Activated effector memory CD4-positive, alpha-beta T cell treated with anti-CD3 and anti-CD28 coated beads, Interleukin-2, amount 50 U/mL, for 16 hours (primary cell): ENCODE measurements at regions not wholly inside any gene's neighbourhood (a gene's known extent, or its start where the extent isn't known, plus 50 kb on each side); places are given as distances from the start of the nearest gene placed in this dataset.
"Not testable (repeated sequence)": the region's sequence is repeated elsewhere in the genome, so short reads cannot be mapped to it uniquely, and the experiment has no call there.

Experiments used
- DNase-seq: peaks from one replicate; pipeline ENCODE4 v3.0.0-alpha.2; 2020

- DNase-seq, result no peak
Observed at GRCh38 chr2:88396209-88396608, 56.3 kb downstream of the FOXI3 start.

- DNase-seq, result no peak
Observed at GRCh38 chr2:88377641-88377991, 74.9 kb downstream of the FOXI3 start.

DNA sequence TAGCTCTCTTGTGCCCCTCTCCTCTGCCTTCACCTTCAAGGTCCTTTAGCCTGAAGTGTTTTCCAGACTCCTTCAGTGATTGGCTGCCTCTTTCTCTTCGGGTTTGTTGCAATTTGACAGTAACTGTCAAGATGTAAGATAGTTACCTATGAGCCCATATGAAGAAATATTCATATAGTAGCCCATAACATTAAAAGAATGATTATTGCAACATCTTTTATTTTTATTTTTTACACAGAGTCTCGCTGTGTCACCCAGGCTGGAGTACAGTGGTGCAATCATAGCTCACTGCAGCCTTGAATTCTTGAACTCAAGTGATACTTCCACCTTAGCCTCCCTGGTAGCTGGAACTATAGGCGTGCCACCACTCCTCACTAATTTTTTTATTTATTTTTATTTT is 80.5 kb downstream of the FOXI3 start:
- DNase-seq, result no peak

DNA sequence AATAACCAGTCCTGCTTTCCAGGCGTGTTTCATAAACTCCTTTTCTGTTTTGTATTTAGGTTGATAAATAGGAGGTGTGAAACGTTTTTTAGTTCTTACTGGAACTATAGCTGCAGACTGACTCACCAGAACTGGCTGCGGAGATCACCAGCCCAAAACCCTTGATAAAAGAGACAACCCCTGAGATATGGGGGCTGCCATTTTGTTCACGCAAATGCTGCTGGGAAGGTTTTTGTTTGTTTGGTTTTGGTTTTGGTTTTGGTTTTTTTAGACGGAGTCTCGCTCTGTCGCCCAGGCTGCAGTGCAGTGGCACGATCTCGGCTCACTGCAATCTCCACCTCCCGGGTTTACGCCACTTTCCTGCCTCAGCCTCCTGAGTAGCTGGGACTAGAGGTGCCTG is 87.1 kb downstream of the FOXI3 start:
- not testable (repeated sequence) for DNase-seq

DNA sequence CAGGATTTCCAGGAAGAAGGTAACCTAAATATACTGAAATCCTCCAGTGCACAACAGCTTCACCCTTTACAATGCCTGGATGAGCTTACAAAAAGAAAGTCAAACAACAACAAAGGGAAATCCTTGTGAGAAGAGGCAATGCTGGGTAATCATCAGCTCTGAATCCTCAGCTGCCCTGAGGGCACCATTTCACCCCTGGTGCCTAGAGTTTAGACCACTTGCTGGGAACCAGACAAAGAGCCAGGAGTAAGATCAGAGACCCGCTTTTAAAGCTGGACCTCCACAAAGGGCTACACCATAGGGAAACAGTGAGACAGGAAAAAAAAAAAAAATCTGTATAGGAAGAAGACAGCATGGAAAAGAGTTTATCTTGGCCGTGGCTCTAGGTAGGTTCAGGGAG is 97.0 kb downstream of the FOXI3 start:
- no peak for DNase-seq

DNA sequence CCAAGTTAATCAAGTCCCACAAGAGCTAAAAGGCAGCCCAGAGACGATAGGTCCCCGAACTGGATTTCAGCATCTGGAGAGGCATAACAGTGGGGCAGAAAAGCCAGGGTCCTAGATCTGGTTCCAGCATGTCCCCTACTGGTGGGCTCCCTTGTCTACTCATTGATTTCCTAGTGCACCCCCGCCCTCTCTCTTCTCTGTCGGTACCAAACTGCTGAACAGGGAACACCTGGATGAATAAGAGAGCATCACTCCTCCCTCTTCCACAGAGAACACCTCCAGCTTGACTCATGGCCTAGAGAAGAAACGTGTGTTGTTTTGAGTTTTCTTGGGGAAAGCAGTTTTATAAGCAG is 101.3 kb downstream of the FOXI3 start:
- no peak for DNase-seq

DNA sequence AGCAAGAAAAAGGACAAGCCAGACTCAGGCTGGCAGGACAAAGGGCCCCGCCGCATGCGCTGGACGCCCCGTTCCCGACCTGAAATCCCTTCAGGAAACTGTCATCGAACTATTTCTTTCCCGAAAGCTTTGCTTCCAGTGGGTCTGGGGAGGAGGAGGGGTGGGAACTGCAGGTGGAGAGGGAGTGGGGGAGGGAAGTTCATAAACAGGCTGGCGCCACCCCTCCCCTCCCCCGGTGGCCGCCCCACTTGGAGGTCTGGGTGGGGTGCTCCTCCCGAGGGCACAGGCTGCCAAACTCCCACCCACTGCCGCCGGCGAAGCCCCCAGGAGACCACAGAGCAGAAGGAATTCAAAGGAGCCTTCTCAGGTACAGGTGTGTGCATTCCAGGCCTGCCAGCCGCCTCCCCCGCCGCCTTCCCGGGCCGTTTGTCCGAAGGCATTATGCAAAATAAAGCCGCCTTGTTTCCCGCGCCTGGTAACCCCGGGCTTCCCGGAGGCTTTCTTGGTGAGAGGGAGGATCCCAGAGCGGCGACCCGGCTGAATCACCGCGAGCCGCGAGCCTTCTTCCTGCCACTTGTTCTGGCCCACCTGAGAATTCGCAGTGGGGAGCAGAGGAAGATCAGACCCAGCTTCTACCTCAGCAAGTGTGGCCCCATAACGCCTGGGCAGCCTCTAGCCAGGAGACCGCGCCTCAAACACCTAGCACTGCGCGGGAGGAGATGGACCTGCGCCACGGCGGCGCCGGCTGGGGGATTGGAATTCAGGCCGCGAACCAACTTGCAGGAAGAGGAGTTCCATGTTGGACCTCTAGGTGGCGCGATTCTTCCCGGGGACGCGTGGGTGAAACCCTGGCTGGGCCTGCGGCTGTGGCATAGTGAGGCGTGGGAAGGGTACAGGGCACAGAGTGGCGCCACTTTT is 101.9 kb downstream of the FOXI3 start:
- peak; percentile 87 for DNase-seq

DNA sequence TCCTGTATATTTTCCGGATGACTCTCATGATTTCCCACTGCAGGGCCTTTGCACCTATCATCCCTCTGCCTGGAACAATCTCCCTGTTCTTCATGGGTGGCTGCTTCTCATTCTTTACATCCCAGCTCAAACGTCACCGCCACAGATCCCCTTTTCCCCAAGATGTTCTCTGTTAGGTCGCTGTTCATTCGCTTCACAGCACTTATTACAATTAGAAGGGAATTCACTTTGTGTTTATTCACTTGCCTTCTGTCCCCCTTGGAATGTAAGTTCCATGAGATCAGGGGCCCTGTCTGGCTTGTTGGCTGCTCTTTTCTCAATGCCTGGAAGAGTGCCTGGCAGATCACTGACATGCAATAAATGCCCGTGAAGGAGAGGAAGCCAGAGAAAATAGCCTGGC is 106.7 kb downstream of the FOXI3 start:
- no peak for DNase-seq

DNA sequence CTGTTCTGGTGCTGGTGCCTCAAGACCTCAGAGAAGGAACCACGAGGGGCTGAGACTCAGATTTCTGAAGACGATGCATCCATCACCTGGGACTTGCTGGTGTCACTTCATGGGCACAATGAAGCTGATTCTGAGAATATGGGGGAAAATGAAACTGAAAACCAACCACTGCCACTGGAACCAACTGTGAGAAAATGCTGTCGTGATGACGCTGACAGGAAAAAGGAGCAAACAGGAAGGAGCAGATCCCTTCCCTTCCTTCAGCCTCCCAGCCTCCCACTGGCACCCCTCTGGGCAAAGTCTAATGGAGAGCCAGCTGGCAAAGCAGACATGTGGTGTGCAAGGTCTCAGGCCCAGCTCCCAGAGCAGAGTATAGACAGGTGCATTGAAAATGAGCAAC is 109.7 kb downstream of the FOXI3 start:
- no peak for DNase-seq

DNA sequence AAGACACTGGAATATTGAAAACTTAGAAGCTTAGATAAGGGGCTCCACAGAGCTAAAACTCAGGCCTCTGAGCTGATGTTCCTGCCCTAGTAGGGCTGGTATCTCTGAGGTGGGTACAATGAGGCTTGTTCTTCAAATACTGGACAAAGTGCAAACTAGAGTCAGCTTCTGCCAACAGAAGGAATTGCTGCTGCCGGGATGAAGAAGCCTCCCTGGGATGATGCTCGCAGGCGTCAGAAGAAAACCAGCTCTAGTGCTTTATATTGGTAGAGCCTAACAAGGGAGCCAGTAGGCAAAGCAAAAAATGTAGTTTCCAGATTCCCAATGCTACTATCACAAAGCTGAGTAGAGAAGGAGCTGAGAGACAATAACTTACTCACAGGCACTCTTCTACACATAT is 118.1 kb downstream of the FOXI3 start:
- DNase-seq, result no peak

DNA sequence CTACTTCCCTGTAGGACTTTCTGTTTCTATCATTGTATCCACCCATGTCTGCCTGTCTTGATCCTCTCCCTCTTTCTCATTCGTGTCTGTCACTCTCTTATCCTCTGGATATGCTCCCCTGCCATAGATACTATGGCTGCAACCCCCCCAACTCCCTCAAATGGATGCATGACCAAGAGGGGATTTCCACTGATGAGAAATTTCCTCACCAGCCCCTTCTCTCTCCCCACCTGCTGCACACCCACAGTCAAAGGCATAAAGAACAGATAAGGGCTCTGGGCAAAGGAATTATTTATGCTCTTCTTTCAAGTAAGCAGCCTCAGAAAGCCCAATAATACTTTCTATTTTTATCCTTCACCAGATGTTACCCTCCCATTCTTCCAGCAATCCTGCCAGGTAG is 121.3 kb downstream of the FOXI3 start:
- DNase-seq, result no peak

- DNase-seq, result no peak
Observed at GRCh38 chr2:88329815-88330603, 122.5 kb downstream of the FOXI3 start.

DNA sequence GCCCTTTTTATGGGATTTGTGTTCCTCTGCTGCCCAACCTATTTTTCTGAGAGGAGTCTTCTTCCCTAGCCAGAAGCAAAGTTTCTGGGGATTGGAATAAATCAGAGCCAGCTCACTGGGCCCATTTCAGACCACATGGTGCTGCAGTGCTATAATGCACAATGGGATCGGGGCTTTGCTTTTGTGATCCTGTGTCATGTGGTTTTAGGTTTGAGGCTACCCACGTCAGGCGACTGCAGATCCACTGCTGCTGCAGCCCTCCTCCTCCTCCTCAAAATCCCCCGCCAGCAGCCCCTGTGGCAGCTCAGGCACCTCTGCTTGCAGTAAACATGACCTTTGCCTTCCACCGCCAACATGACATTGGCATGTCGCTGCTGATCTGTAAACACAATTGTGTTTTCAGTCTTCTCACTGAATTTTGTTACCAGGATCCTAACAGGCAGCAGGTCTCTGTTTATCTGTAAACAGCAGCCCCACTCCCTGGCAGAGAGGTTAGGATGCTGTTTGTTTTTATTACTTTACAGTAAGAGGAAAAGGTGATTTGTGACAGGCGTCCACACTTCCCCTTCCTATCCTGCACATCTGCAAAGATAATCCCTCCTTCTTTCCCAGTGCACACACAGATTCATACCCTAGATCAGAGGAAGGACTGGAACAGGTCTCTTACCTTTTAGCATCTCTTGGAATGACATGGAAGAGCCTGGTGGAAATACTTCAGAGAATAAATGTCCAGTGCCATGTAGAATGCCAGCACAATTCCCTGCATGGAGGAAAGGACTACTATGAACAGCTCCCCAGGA is 130.8 kb downstream of the FOXI3 start:
- no peak for DNase-seq

DNA sequence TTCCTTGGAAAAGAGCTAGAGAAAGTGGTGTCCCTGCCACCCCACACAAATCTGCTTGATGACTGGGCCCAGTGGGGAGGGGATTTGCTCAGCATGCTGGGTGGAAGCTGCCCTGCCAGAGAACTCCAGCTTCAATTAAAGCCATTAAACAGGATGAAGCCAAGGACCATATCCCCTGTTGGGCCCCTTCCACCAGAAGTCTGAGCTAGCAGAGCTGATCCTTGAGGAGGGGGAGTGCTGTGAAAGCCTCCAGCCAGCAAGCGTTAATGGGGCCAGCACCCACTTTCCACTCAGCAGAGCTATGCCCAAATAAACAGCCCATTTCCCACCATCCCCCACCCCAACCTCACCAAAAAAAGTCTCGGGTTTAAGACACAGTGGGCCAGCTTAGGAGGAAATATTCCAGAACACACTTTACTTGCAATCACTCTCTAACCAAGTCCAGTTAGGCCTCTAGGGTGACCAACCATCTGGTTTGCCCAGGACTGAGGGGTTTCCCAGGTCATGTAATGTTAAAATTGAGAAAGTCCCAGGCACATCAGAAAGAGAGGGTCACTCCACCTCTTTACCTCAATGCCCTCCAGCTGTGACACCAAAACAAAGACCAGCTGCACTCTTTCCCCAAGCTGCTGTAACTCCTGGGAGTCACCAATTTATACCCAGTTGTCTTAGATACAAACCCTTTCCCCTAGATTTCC is 132.3 kb downstream of the FOXI3 start:
- no peak for DNase-seq

DNA sequence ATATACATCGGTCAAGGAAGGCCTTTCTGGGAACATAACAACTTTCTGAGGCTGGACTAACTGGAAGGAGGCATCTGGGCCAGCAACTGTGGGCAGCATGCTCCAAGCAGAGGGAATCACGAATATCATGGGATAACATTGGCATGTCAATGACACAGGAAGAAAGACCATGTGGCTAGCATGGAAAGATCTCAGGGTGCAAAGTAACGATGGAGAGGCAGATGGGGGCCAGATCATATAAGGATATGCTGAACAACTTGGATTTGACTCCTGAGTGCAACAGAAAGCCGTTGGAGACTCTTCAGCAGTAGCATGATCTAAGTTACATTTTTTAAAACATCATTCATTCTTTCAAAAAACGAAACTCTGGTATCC is 133.6 kb downstream of the FOXI3 start:
- no peak for DNase-seq

DNA sequence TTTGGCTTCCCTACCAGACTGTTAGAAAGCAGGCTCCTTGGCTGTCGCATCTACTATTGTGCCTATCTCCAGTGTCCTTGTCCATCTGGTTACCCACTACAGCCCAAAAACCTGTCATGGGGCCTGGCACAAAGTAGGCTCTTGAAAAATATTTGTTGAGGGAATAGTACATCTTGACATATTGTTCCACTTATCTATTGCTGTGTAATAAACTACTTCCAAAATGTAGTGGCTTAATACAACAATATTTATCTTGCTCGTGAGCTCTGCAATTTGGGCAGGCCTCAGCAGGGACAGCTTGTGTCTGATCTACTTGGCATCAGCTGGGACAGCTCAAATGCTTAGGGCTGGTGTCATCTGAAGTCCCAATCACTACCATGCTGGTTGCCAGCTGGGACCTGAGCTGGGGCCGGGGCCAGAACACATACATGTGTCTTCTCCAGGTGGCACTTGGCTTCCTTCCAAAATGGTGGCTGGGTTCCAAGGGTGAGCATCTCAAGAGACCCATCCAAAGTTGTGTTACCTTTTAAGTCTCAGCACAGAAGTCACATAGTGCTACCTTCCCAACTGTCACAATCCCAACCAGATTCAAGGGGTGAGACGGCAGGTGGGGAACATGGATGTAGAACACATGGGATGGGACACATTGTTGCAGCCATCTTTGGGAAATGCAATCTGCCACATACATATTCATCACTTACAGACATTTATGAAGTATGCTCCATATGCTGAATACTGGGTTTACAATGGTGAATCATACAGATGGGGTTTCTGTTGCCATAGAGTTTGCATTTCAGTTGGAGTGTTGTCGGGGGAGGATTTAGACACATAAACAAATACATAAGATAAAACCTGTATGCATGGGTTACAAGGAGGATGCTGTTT is 134.2 kb downstream of the FOXI3 start:
- DNase-seq, result no peak

DNA sequence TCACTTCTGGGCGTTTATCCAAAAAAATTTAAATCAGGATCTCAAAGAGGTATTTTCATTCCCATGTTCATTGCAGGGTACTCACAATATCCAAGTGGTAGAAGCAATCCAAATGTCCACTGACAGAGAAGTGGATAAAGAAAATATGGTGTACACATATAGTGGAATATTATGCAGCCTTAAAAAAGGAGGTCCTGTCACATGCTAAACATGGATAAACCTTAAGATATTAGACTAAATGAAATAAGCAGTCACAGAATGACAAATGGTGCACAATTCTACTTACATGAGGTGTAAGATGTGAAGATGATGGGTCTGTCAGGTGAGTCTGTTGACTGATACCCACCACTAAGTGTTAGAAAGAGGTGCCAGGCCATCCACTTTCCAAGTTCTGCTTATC is 140.6 kb downstream of the THNSL2 start:
- DNase-seq, result no peak

GRCh38 chr2:88307817-88308216 is 137.7 kb downstream of the THNSL2 start:
- no peak for DNase-seq

- DNase-seq, result no peak
Observed at GRCh38 chr2:88303865-88304264, 133.7 kb downstream of the THNSL2 start.

DNA sequence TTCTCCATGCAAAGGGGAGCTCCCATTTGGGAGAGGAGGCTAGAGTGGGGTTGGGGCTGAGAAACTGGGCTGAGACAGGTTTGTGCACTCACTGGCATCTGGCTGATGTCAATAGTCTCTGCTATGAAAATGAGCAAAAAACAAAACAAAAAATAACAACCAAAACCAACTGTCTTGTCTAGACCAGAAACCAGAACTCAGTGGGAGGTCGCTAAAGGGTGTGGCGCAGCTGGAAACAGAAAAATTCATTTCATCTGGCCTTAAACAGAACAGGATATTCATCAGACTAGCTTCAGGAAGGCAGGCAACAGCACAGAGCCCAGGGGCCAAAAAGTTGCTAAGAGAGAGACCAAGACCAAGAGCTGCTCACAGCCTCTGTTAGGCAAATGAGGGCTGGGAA is 126.1 kb downstream of the THNSL2 start:
- no peak for DNase-seq

DNA sequence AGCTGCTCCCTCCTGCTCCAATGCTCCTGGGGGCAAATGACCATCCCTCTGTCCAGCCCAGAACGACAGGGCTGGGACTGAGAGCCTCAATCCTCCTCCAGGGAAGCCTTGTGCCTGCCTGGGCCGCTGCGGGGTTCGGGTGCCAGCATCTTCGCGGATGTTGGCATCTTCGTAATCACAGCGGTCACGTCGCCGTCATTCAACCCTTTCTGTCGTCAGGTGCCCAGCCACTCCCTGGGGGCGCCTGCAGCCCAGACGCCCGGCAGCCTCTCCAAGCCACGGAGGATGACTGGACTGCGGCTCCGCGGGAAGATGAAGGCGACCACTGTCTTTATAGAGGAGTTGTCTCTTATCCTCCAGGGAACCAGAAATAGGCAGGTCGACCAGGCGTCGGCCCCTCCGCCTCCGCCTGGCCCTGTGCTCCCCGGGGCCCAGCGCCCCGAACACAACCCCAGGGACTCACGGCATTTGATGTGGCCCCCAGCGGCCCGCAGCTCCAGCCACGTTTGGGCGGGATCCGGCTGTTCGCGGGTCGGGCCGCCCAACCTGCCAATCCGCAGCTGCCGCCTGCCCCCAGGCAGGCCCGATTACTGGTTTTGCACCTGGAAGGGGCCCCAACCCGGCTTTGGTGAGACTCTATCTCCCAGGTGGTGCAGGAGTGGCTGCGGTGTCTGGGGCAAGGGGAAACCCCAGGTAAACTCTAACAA is 113.9 kb downstream of the THNSL2 start:
- no peak for DNase-seq
